ENCODE measurements at regions not wholly inside any gene's neighbourhood (a gene's known extent, or its start where the extent isn't known, plus 50 kb on each side); places are given as distances from the start of the nearest gene placed in this dataset.

GRCh38 chr4:28557755-28558154 is 1697.1 kb downstream of the STIM2 start:
- no peak for TF ChIP-seq POLR2A (IDR thresholded peaks at IDR 0.05; ENCODE audit: low read depth)
- no peak for TF ChIP-seq CTCF (IDR thresholded peaks at IDR 0.05)
- TF ChIP-seq POLR2AphosphoS5 (IDR thresholded peaks at IDR 0.05) = no peak

Data from esophagus muscularis mucosa (tissue), 3 donors.